Activated T-helper 1 cell treated with anti-CD3 and anti-CD28 coated beads, Interleukin-12 subunit alpha, Interleukin-12 subunit beta, Interleukin-2, Interleukin-4 antibody, amounts not matched to agents 30 ng/mL and 10 ng/mL and 1 ng/mL, durations not matched to agents 14 hours and 24 hours and 36 hours (primary cell): ENCODE measurements at regions not wholly inside any gene's neighbourhood (a gene's known extent, or its start where the extent isn't known, plus 50 kb on each side); places are given as distances from the start of the nearest gene placed in this dataset.
"Not testable (repeated sequence)": the region's sequence is repeated elsewhere in the genome, so short reads cannot be mapped to it uniquely, and the experiment has no call there.

Source experiments
- DNase-seq: peaks from one replicate; pipeline ENCODE4 v3.0.0; 2021; ENCODE audit warnings: low spot score
- H3K27ac Mint-ChIP-seq: one replicate; pipeline ENCODE4 v1.8.0; 2021; ENCODE audit warnings: mild to moderate bottlenecking, mixed read lengths
- H3K27me3 Mint-ChIP-seq: one replicate; pipeline ENCODE4 v1.8.0; 2022; ENCODE audit warnings: mild to moderate bottlenecking, moderate library complexity, mixed read lengths; ENCODE audit not compliant: insufficient read depth
- H3K36me3 Mint-ChIP-seq: one replicate; pipeline ENCODE4 v1.8.0; 2021; ENCODE audit warnings: low read depth, mixed read lengths
- H3K4me1 Mint-ChIP-seq: one replicate; pipeline ENCODE4 v1.8.0; 2021; ENCODE audit warnings: low read depth, mixed read lengths
- H3K4me3 Mint-ChIP-seq: one replicate; pipeline ENCODE4 v1.8.0; 2021; ENCODE audit warnings: mild to moderate bottlenecking, moderate library complexity, mixed read lengths
- H3K9me3 Mint-ChIP-seq: one replicate; pipeline ENCODE4 v1.8.0; 2021; ENCODE audit warnings: mixed read lengths
- intact Hi-C: fragments of 100-400 bp; cut with micrococcal nuclease; formaldehyde crosslinking; loops from one replicate; pipeline ENCODE4 v1.15.1; 2024

DNA sequence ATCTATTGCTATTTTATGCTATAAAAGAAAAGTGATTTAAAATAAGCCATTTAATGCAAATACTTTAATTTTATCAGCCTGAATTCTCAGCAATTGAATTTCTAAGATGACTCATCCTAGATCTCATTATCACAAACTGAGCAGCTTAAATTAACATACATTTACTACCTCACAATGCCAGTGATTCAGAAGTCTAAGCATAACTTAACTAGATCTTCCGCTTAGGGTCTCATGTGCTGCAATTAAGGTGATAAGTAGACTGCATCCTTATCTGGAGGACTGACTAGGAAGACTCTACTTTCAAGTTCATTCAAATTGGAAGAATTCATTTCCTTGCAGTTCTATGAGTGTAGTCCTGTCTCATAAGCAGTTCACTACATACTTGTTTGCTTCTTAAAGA is 286.6 kb downstream of the COL11A1 start:
- H3K27me3 Mint-ChIP-seq, result no peaks in the 10 kb centered on the region
- no peaks in the 10 kb centered on the region for H3K9me3 Mint-ChIP-seq
- no peak overlapping the region for H3K27ac Mint-ChIP-seq
- no peaks in the 10 kb centered on the region for H3K36me3 Mint-ChIP-seq
- DNase-seq, result no peak
- no peak overlapping the region for H3K4me3 Mint-ChIP-seq
- intact Hi-C loops, result no loop called here
- H3K4me1 Mint-ChIP-seq, result no peaks in the 10 kb centered on the region

DNA sequence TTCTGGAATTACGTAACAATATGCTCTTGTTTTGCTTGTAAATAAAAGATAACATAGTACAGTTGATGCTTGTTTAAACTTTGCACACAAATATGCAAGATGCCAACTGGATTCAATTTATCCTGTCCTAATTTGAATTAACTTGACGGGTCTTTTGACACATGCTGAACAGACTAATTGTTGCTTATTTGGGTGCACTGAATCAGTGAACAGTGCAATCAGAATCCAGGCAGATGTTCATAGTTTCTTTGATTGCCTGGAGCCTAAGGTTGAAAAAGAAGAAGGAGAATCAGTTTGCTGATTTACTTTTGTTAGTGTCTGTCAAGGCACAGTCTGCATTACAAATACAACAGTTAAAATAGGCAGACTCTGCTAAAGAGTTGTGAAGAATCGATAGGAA is 307.9 kb downstream of the COL11A1 start:
- Mint-ChIP-seq H3K36me3 (no peaks in the 10 kb centered on the region), H3K4me1 (no peaks in the 10 kb centered on the region), H3K9me3 (no peaks in the 10 kb centered on the region), H3K27me3 (no peaks in the 10 kb centered on the region), H3K27ac (no peak overlapping the region), H3K4me3 (no peak overlapping the region)
- no peak for DNase-seq
- intact Hi-C loops, result no loop called here

DNA sequence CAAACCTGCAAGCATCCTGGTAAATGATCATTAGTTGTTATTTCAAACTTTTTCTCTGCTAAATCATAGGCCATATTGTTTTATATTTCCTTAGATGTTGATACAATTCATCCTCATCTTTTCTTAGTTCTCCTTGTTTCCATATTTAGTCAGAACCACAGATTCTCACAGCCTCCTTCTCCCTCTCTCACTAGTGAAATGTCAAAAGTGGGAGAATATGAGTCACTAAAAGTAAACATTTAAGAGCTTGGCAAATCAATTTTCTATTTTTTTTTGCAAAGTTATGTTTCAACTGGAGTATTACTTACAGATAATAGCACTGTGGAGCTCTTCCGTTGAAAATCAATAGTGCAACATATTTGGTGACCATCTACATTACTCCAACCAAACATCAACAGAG is 308.8 kb downstream of the COL11A1 start:
- no peaks in the 10 kb centered on the region for H3K9me3 Mint-ChIP-seq
- no peaks in the 10 kb centered on the region for H3K36me3 Mint-ChIP-seq
- no peak for DNase-seq
- no peaks in the 10 kb centered on the region for H3K27me3 Mint-ChIP-seq
- H3K27ac Mint-ChIP-seq, result no peak overlapping the region
- no peaks in the 10 kb centered on the region for H3K4me1 Mint-ChIP-seq
- intact Hi-C loops, result no loop called here
- no peak overlapping the region for H3K4me3 Mint-ChIP-seq

DNA sequence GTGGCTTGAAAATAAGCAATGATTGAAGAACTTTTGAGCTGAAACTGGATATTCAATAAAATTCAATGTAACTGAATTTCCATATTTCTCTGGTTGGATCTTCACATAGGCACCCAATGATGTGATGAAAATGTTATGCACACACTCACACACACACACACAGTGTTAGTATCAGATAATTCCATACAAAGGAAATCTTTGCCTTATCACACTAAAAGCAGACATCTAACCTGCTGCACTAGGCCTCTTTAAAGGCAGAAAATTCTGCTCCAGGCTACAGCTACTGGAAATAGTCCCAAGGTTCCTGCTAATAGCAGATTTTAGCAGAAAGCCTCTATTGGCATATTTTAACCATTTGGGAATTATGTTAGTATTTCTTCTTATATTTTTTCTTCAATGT is 309.6 kb downstream of the COL11A1 start:
- Mint-ChIP-seq H3K27ac (no peak overlapping the region), H3K4me3 (no peak overlapping the region), H3K36me3 (no peaks in the 10 kb centered on the region), H3K9me3 (no peaks in the 10 kb centered on the region), H3K27me3 (no peaks in the 10 kb centered on the region), H3K4me1 (no peaks in the 10 kb centered on the region)
- no peak for DNase-seq
- intact Hi-C loops, result no loop called here

DNA sequence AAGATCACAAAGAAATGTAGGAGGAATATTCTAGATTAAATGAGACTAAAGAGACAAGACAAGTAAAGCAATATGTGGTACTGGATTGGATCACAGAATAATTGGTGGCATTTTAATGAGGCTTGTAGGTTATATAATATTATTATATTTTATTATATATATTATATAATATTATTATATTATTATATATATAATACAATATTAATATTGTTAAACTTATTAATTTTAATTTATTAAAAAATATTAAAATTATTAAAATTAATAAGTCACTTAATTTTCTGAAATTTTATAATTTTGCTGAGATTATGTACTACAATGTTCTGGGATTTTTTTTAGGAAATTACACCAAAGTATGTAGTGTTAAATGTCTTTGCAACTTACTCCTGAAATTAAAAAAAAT is 311.9 kb downstream of the COL11A1 start:
- no peak for DNase-seq
- Mint-ChIP-seq H3K4me1 (no peaks in the 10 kb centered on the region), H3K27ac (no peak overlapping the region), H3K4me3 (no peak overlapping the region), H3K36me3 (no peaks in the 10 kb centered on the region), H3K9me3 (no peaks in the 10 kb centered on the region), H3K27me3 (no peaks in the 10 kb centered on the region)
- intact Hi-C loops, result no loop called here

DNA sequence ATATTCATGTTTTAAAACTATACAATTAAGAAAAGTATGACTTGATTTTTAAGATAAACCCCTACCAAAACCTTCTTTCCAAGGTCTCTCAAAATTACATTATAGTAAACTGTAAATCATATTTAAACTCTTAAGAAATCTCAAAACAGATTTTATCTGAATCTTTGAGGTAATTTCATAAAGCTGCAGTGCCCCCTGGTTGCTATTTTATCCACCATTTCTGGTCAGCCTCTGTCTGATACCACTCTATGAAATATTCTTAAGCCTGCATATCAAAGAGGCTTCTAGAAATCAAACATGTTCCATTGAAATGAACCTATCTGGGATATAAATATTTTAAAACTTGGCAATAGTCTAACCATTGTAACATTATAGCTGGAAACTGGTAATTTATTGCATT is 317.3 kb downstream of the COL11A1 start:
- Mint-ChIP-seq H3K36me3 (no peaks in the 10 kb centered on the region), H3K4me3 (no peak overlapping the region), H3K9me3 (no peaks in the 10 kb centered on the region), H3K27me3 (no peaks in the 10 kb centered on the region), H3K27ac (no peak overlapping the region), H3K4me1 (no peaks in the 10 kb centered on the region)
- intact Hi-C loops, result no loop called here
- no peak for DNase-seq

DNA sequence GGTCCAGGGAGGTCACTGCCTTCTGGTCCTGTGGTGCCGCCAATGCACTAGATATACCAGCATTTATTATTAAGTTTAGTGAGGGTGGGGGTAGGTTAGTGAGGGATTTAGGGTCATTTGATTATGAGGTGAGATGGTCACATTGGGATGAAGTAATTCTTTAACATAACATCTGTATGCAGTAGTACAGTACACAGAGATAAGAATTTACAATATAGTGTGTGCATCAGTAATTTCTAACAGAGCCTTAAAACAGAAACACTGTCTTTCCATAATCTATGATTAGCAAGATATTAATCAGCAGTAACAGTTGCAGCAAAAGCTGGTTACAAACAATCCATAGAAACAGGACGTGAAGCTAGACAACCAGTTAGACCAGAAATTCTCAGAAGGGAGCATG is 318.4 kb downstream of the COL11A1 start:
- H3K4me3 Mint-ChIP-seq, intact Hi-C loops, DNase-seq, H3K9me3 Mint-ChIP-seq, H3K36me3 Mint-ChIP-seq, H3K27me3 Mint-ChIP-seq, H3K27ac Mint-ChIP-seq, H3K4me1 Mint-ChIP-seq: not testable (repeated sequence)

DNA sequence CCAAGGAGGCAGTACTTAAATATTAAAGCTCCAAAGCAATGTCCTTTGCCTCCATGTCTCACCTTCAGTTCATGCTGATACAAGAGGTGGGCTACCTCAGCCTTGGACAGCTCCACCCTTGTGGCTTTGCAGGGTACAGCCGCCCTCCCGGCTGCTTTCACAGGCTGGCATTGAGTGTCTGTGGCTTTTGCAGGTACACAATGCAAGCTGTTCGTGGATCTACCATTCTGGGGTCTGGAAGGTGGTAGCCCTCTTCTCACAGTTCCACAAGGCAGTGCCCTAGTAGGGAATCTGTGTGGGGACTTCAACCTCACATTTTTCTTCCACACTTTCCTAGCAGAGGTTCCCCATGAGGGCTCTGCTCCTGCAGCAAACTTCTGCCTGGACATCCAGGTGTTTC is 324.8 kb downstream of the COL11A1 start:
- no peak for DNase-seq
- intact Hi-C loops, result no loop called here
- no peaks in the 10 kb centered on the region for H3K27me3 Mint-ChIP-seq
- peaks cover 14% of the 10 kb centered on the region for H3K9me3 Mint-ChIP-seq
- no peak overlapping the region for H3K27ac Mint-ChIP-seq
- H3K4me1 Mint-ChIP-seq, result no peaks in the 10 kb centered on the region
- no peak overlapping the region for H3K4me3 Mint-ChIP-seq
- no peaks in the 10 kb centered on the region for H3K36me3 Mint-ChIP-seq

DNA sequence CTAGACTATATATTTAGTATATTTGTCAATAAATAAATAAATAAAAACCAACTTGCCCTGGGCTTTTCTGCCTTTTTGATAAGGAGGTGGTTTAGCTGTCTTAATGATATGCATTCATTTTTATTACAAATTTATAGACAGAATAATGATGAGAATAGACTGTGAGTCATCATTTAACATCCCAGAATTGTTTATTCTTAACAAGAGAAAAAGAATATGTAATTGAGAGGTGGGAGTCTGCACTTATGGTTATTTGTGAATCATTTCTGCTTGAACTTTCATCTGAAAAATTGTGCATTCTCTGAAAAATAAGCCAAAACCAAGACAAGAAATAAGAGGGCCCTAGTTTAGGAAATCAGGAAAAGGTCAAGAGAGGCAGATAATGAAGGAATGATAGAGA is 326.2 kb downstream of the COL11A1 start:
- Mint-ChIP-seq H3K4me3 (no peak overlapping the region), H3K4me1 (no peaks in the 10 kb centered on the region), H3K36me3 (no peaks in the 10 kb centered on the region), H3K27ac (no peak overlapping the region), H3K9me3 (peaks cover 14% of the 10 kb centered on the region), H3K27me3 (no peaks in the 10 kb centered on the region)
- intact Hi-C loops, result no loop called here
- DNase-seq, result no peak

DNA sequence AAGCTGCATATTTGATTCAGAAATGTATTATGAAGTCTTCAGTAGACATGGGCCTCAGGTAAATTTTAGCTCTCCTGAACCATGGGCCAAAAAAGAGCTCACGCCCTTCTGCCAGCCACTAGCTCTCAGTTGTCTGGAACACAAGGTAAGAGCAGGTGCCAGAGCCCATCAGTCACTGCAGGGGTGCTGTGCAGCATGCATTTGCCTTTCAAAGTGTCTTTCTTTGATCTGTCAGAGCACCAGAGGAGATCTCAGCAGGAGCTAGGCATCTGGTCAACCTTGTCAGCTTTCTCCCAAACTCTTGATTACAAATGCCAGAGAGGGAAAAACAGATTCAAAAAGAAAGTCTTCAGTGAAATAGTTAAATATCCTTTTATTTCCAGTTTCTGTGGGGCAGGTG is 332.3 kb downstream of the COL11A1 start:
- no peaks in the 10 kb centered on the region for H3K4me1 Mint-ChIP-seq
- no peaks in the 10 kb centered on the region for H3K9me3 Mint-ChIP-seq
- H3K36me3 Mint-ChIP-seq, result no peaks in the 10 kb centered on the region
- no peak overlapping the region for H3K4me3 Mint-ChIP-seq
- intact Hi-C loops, result no loop called here
- no peaks in the 10 kb centered on the region for H3K27me3 Mint-ChIP-seq
- no peak overlapping the region for H3K27ac Mint-ChIP-seq
- no peak for DNase-seq

DNA sequence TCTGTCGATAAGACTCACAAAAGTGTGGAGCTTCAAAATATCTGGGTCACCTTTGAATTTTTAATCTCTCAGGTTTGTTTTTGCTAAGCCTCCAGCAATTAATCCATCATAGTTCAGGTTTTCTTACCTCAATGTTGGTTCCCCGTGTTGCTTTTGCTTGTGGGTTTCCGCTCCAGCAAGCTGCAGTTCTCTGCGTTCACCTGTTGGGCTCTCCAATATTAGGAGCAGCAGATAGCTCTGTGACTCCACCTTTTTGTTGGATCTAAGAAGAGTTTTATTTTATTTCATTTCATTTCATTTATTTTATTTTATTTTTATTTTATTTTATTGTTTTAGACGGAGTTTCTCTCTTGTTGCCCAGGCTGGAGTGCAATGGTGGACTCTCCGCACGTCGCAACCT is 335.5 kb downstream of the COL11A1 start:
- Mint-ChIP-seq H3K4me1 (no peaks in the 10 kb centered on the region), H3K27ac (no peak overlapping the region), H3K4me3 (no peak overlapping the region), H3K9me3 (no peaks in the 10 kb centered on the region), H3K27me3 (no peaks in the 10 kb centered on the region), H3K36me3 (no peaks in the 10 kb centered on the region)
- DNase-seq, result no peak
- intact Hi-C loops, result no loop called here

DNA sequence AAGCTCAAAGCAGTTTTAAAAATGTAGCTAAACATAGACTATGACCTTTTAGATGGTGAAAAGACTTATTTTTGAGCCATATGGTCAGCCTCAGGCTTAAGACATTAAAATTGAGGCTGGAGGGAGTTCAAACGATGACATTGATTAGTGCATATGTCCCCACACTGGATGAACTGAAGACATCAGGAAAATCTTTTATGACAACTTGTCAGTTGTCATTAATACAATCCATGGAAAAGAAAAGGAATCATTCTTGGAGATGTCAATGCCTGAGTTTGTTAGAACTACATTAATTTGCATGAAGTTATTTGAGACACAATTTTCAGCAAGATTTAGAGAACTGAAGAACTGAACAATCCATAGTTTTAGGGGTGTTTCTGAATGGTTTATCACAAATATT is 349.9 kb downstream of the COL11A1 start:
- Mint-ChIP-seq H3K27ac (no peak overlapping the region), H3K4me1 (no peaks in the 10 kb centered on the region), H3K9me3 (no peaks in the 10 kb centered on the region), H3K27me3 (no peaks in the 10 kb centered on the region), H3K36me3 (no peaks in the 10 kb centered on the region), H3K4me3 (no peak overlapping the region)
- intact Hi-C loops, result no loop called here
- no peak for DNase-seq

DNA sequence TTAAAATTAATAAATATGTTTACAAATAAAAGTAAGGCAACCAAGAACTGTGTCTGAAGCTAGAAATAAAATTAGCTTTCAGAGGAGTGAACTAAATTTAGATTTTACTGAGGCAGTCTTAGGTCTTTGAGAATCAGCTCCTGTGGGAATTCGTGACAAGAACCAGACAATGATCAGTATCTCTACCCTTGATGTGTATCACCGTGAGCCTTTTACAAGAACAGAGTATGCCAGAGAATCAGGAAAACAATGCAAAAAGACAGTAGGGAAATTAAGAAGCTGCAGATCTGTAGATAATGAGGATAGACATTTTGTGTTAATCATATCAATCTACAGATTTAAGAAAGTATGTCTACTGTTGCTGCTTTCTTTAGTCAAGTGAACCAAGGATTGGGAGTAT is 351.0 kb downstream of the COL11A1 start:
- H3K9me3 Mint-ChIP-seq, result no peaks in the 10 kb centered on the region
- no peak overlapping the region for H3K4me3 Mint-ChIP-seq
- no peaks in the 10 kb centered on the region for H3K4me1 Mint-ChIP-seq
- no peak overlapping the region for H3K27ac Mint-ChIP-seq
- H3K27me3 Mint-ChIP-seq, result no peaks in the 10 kb centered on the region
- H3K36me3 Mint-ChIP-seq, result no peaks in the 10 kb centered on the region
- intact Hi-C loops, result no loop called here
- DNase-seq, result no peak

DNA sequence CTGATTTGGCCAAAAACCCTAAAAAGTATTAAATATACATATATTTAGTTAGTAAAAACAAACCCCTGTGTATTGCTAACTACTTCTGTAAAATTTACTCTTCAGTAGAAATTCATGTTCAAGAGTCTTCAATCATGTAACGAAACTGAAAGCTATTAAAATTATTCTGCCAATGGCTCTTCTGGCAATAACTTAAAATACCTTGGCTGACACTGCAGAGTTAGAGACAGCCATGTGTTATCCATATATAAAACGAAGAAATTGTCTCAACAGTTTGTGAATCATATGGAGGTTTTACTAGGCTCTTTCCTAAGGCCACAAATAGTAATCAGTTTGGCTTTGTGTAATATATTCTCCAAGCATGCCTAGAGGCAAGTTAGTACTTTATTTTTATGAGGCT is 357.2 kb downstream of the COL11A1 start:
- no peaks in the 10 kb centered on the region for H3K36me3 Mint-ChIP-seq
- H3K27ac Mint-ChIP-seq, result no peak overlapping the region
- intact Hi-C loops, result no loop called here
- no peaks in the 10 kb centered on the region for H3K4me1 Mint-ChIP-seq
- no peaks in the 10 kb centered on the region for H3K9me3 Mint-ChIP-seq
- no peak overlapping the region for H3K4me3 Mint-ChIP-seq
- no peaks in the 10 kb centered on the region for H3K27me3 Mint-ChIP-seq
- no peak for DNase-seq
